GM18505 (cell line): ENCODE measurements at regions not wholly inside any gene's neighbourhood (a gene's known extent, or its start where the extent isn't known, plus 50 kb on each side); places are given as distances from the start of the nearest gene placed in this dataset.

Experiments used
- ATAC-seq: cut with Tn5 transposase; IDR thresholded peaks from one replicate; pipeline ENCODE4 v1.9.1; 2021; ENCODE audit not compliant: unreplicated experiment
- POLR2A ChIP-seq: IDR thresholded peaks from 4 replicates; pipeline ENCODE4 v1.6.1; 2011; ENCODE audit warnings: borderline replicate concordance; ENCODE audit not compliant: insufficient read depth, insufficient read length; ENCODE audit errors: extremely low read depth

- TF ChIP-seq POLR2A, result no peak
- ATAC-seq, result no peak
Observed at GRCh38 chr22:49072996-49073645, 754.6 kb downstream of the BRD1 start.

- TF ChIP-seq POLR2A, result no peak
- no peak for ATAC-seq
Observed at GRCh38 chr22:49070501-49070900, 757.2 kb downstream of the BRD1 start.

DNA sequence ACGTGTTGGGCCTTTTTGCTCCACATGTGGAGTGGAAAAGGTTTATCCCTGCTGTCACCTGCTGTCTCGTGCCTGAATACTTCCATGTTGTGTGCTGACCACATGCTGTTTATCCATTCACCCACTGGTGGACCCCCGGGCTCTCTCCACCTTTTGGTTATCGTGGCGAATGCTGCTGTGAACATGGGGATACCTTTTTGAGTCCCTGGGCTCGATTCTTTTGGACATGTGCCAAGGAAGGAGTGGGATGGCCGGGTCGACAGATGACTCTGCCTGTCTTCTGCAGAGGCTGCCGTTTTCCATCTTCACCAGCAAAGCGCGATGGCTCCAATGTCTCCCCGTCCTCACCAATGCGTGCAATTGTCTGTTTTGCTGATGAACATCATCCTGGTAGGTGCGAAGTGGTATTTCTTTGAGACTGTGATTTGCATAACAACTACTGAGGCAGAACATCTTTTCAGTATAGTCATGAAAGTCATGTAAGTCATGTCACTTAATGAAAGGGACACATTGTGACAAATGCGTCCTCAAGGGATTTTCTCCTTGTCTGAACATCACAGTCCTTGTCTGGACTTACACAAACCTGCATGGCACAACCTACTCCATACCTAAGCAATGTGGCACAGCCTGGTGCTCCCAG is 758.7 kb downstream of the BRD1 start:
- no peak for ATAC-seq
- TF ChIP-seq POLR2A, result no peak

- no peak for ATAC-seq
- TF ChIP-seq POLR2A, result no peak
Observed at GRCh38 chr22:49067504-49067903, 760.2 kb downstream of the BRD1 start.

DNA sequence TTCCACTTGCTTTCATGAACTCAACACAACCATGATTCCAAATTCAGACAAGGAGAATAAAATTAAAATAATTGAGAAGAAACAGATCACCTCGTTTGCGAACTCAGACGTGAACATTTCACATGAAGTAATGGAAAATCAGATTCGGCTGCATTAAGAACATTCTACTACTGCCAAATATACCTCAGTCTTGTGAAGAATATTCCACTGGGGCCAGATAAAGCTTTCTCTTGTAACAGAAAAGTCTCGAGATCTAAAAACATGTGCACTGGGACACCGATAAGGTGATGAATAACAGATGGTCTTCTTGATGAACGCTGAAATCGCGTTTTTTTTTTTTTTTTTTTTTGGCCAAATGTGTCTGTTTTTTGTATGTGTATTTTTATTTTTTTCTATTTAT is 761.1 kb downstream of the BRD1 start:
- no peak for ATAC-seq
- TF ChIP-seq POLR2A, result no peak

DNA sequence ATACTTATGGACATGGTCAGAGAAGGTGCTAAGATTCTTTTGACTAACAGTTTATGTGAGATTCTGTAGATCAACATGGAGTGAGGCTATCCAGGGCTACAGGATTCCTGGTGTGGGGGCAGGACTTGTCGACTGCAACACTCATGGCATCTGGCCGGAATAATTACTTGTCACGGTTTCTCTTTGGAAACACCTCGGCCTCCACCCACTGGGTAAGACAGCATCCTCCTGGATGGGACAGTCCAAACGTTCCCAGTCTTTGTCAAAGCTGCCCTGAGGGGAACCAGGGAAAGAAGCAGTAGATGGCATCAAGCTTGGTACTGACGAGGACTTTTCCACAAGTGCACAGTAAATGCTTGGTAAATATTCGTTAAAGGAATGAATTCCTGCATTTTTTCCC is 762.8 kb downstream of the BRD1 start:
- ATAC-seq, result no peak
- no peak for TF ChIP-seq POLR2A

DNA sequence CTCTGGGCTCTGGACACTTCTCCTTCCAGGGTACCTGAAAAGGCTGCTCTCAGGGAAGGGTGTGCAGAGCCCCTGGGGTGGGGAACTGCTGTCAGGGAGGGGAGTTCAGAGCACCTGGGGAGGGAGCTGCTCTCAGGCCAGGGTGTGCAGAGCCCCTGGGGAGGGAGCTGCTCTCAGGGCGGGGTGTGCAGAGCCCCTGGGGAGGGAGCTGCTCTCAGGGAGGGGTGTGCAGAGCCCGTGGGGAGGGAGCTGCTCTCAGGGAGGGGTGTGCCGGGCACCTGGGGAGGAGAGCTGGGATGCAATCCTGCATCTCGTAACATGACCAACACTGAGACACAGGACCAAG is 764.2 kb downstream of the BRD1 start:
- TF ChIP-seq POLR2A, result no peak
- ATAC-seq, result no peak

DNA sequence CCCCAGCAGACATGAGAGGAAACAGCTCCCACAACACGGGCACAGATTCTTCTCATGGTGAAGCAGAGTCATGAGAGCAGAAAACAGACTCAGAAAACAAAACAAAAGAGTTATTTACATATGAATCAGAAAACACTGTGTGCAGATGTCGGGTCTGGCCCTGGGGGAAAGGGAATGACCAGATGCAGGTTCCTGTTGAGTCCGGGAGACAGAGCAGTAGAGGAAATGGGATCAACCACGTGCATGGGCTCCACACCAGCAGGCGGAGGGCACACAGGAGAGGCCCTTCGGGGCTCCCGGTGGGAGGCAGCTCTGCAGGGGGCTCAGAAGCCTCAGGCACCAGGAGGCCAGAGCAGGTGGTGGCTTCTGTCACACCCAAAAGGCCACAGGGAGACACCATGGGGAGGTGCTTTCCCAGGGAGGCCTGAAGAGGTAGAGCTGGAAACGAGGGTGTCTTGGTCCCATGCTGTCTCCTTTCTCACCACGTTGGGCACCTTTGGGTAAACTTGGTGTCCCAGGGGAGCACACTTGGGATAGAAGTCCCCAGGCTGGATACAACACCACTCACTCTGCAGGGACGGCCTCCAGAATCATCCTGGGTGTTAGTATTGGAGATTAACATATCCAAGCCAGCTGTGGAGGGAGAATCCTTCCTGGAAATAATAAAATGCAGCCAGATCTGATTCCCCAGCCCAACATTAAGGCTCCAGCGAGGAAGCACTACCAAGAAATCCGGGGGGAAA is 764.7 kb downstream of the BRD1 start:
- ATAC-seq, result no peak
- TF ChIP-seq POLR2A, result no peak

DNA sequence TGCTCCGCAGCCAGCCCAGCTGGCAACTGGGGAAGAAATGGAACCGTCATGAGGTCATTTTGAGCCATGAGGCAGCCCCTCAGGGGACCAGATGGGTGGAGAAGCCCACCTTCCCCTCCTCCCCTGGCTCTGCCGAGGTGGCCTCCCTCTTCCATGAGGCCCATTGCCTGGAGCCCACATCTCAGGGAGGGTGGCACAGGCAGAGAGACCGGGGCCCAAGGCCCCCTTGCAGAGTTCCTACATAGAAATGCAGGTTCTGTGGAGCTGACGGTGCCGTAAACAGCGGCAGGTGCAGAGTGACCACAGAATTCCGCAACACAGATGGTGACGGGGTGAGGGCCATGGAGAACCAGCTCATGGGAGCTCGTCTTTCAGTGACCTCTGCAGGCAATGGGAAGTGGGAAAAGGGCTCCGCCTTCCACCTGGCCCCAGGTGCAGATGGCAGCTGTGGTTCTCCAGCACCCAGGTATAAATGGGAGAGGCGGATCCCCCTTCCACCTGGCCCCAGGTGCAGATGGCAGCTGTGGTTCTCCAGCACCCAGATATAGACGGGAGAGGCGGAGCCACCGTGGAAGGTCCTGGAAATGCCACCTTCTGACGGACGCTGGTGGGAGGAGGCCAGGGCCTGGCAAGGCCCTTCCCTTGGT is 765.4 kb downstream of the BRD1 start:
- no peak for TF ChIP-seq POLR2A
- no peak for ATAC-seq

GRCh38 chr22:49057910-49058309 is 769.8 kb downstream of the BRD1 start:
- no peak for ATAC-seq
- TF ChIP-seq POLR2A, result no peak

DNA sequence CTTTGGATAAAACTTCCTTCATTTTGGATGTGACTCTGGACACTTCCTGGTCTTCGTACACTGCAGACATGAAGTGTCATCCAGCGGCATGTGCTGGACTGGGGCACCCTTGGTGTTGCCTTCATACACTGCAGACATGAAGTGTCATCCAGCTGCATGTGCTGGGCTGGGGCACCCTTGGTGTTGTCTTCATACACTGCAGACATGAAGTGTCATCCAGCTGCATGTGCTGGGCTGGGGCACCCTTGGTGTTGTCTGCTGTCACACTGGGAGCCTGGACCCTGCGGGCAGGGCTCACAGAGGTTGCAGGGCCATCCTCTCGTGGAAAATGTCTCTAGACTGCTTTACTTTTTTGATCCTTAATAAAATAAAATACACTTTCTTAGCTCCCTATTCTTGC is 771.4 kb downstream of the BRD1 start:
- ATAC-seq, result no peak
- TF ChIP-seq POLR2A, result no peak

- no peak for ATAC-seq
- TF ChIP-seq POLR2A, result no peak
Observed at GRCh38 chr22:49055406-49055805, 772.3 kb downstream of the BRD1 start.

DNA sequence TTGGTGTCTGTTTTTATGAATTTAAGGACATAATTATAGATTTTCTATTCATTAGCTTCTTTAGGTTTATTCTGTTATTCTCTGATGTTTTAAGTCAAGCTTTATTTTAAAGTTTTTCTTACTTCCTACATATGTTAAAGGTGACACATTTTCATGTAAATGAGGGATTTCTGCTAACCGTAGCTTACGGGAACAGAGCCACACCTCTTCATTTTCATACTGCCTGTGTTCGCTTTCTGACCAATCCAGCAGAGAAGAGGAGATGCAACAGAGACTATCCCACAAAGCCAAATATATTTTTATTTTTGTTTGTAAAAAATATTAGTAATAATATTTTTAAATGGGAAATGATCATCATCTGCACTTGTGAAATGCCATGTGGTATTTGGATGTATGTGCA is 774.1 kb downstream of the BRD1 start:
- no peak for ATAC-seq

More for the DNA sequence above, 774.1 kb downstream of the BRD1 start:
- no peak for TF ChIP-seq POLR2A
